ENCODE measurements at regions not wholly inside any gene's neighbourhood (a gene's known extent, or its start where the extent isn't known, plus 50 kb on each side); places are given as distances from the start of the nearest gene placed in this dataset.

- no peak overlapping the region for H2AFZ ChIP-seq (ENCODE audit: low read length)
- H3K79me2 ChIP-seq (ENCODE audit: insufficient read depth, low read length), result peaks cover 86% of the 10 kb centered on the region
- H3K4me2 ChIP-seq (ENCODE audit: low read depth, low read length, poor library complexity, severe bottlenecking), result no peak overlapping the region
- peaks cover 3% of the 10 kb centered on the region for H3K4me1 ChIP-seq (ENCODE audit: insufficient read depth, low read length, poor library complexity, severe bottlenecking)
- peaks cover 68% of the 10 kb centered on the region; the same call in 1 of the 2 replicates for H3K36me3 ChIP-seq (ENCODE audit: insufficient read depth, low read length)
- TF ChIP-seq EZH2phosphoT487 (IDR thresholded peaks at IDR 0.05; ENCODE audit: borderline replicate concordance), result no peak
- no peak for TF ChIP-seq CTCF (conservative IDR thresholded peaks at IDR 0.05; ENCODE audit: low read length)
- no peak overlapping the region for H3K9ac ChIP-seq (ENCODE audit: low read depth, low read length, poor library complexity, severe bottlenecking)
- H4K20me1 ChIP-seq (ENCODE audit: insufficient read depth, low read length, poor library complexity, severe bottlenecking), result peaks cover 12% of the 10 kb centered on the region
- H3K27me3 ChIP-seq (ENCODE audit: insufficient read depth, low read length, poor library complexity, severe bottlenecking), result no peaks in the 10 kb centered on the region
- H3F3A ChIP-seq (ENCODE audit: low read depth), result no peaks in the 10 kb centered on the region
- no peaks in the 10 kb centered on the region for H3K9me2 ChIP-seq (replicated peaks; ENCODE audit: low read depth, low read length)
- H3K9me3 ChIP-seq (ENCODE audit: insufficient read depth, low read depth, low read length), result no peaks in the 10 kb centered on the region
- no peak overlapping the region for H3K4me3 ChIP-seq (ENCODE audit: low read length, poor library complexity, severe bottlenecking)
Observed at GRCh38 chr6:21861942-21862341, 268.4 kb downstream of the SOX4 start.

DNA sequence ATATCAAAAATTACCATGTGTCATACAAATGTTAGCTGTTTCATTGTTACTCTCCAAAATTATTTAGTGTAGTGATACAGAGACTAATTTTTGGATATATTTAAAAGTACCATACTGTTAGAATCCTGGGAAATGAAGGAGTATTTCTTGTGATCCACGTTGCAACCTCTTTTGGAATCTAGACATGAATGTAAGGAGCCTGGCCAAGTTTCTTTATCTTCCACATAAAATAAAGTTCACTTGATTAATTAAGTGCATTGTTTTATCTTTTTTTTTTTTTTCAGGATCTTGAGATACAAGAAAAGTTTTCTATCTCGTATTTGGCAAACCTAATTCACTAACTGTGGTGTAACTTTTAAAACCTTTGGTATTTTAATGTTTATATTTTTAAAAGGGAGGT is 270.7 kb downstream of the SOX4 start:
- Histone ChIP-seq H3K79me2 (ENCODE audit: insufficient read depth, low read length) (peaks cover 80% of the 10 kb centered on the region), H3F3A (ENCODE audit: low read depth) (no peaks in the 10 kb centered on the region), H3K27me3 (ENCODE audit: insufficient read depth, low read length, poor library complexity, severe bottlenecking) (no peaks in the 10 kb centered on the region), H3K9me3 (ENCODE audit: insufficient read depth, low read depth, low read length) (no peaks in the 10 kb centered on the region), H3K9me2 (replicated peaks; ENCODE audit: low read depth, low read length) (no peaks in the 10 kb centered on the region), H3K9ac (ENCODE audit: low read depth, low read length, poor library complexity, severe bottlenecking) (no peak overlapping the region), H3K36me3 (ENCODE audit: insufficient read depth, low read length) (peaks cover 51% of the 10 kb centered on the region; the same call in 1 of the 2 replicates), H3K4me1 (ENCODE audit: insufficient read depth, low read length, poor library complexity, severe bottlenecking) (peaks cover 3% of the 10 kb centered on the region), H2AFZ (ENCODE audit: low read length) (no peak overlapping the region), H4K20me1 (ENCODE audit: insufficient read depth, low read length, poor library complexity, severe bottlenecking) (peaks cover 10% of the 10 kb centered on the region), H3K4me3 (ENCODE audit: low read length, poor library complexity, severe bottlenecking) (no peak overlapping the region), H3K4me2 (ENCODE audit: low read depth, low read length, poor library complexity, severe bottlenecking) (no peak overlapping the region)
- TF ChIP-seq EZH2phosphoT487 (IDR thresholded peaks at IDR 0.05; ENCODE audit: borderline replicate concordance), result no peak
- TF ChIP-seq CTCF (conservative IDR thresholded peaks at IDR 0.05; ENCODE audit: low read length), result no peak

DNA sequence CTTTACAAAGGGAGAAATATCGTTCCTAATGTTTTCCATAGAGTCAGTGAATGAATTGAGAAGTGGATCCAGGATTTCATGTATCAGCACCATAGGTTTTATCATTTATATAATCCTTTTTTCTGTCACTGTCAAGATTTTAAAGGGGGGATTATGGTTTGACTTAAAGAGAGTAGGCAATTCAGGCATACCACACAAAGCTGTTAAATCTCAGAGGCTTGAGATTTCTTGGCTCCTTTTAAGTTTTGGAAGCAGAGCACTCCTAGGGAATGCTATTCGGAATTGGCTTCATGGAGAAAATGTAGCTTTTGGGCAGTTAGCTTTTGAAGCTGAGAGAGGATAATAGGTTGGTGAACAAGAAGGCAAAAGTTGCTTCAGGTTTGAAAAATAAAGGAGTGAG is 274.7 kb downstream of the SOX4 start:
- Histone ChIP-seq H3K27me3 (ENCODE audit: insufficient read depth, low read length, poor library complexity, severe bottlenecking) (no peaks in the 10 kb centered on the region), H3K4me2 (ENCODE audit: low read depth, low read length, poor library complexity, severe bottlenecking) (no peak overlapping the region), H3K36me3 (ENCODE audit: insufficient read depth, low read length) (peaks cover 46% of the 10 kb centered on the region; the same call in 1 of the 2 replicates), H3K9me2 (replicated peaks; ENCODE audit: low read depth, low read length) (no peaks in the 10 kb centered on the region), H3K9me3 (ENCODE audit: insufficient read depth, low read depth, low read length) (no peaks in the 10 kb centered on the region), H4K20me1 (ENCODE audit: insufficient read depth, low read length, poor library complexity, severe bottlenecking) (peaks cover 27% of the 10 kb centered on the region), H3F3A (ENCODE audit: low read depth) (no peaks in the 10 kb centered on the region), H3K4me3 (ENCODE audit: low read length, poor library complexity, severe bottlenecking) (no peak overlapping the region), H3K79me2 (ENCODE audit: insufficient read depth, low read length) (peaks cover 83% of the 10 kb centered on the region), H3K9ac (ENCODE audit: low read depth, low read length, poor library complexity, severe bottlenecking) (no peak overlapping the region), H3K4me1 (ENCODE audit: insufficient read depth, low read length, poor library complexity, severe bottlenecking) (peaks cover 17% of the 10 kb centered on the region), H2AFZ (ENCODE audit: low read length) (no peak overlapping the region)
- TF ChIP-seq EZH2phosphoT487 (IDR thresholded peaks at IDR 0.05; ENCODE audit: borderline replicate concordance) (no peak), CTCF (conservative IDR thresholded peaks at IDR 0.05; ENCODE audit: low read length) (no peak)

Data from Loucy (cell line).